Sigmoid colon (tissue), 6 donors: ENCODE measurements at regions not wholly inside any gene's neighbourhood (a gene's known extent, or its start where the extent isn't known, plus 50 kb on each side); places are given as distances from the start of the nearest gene placed in this dataset.

ENCODE experiments used
- DNase-seq: peaks from one replicate; pipeline ENCODE4 v3.0.0-alpha.2; 2019
- H3K27ac ChIP-seq, 4 donors: fragments of 200-600 bp; sonication (generic); one replicate each; pipeline ENCODE4 v1.5.1; 2016 to 2019; ENCODE audit warnings: mild to moderate bottlenecking in 1 of 4
- H3K27me3 ChIP-seq, 3 donors: fragments of 200-600 bp; sonication (generic); one replicate each; pipeline ENCODE4 v1.5.1; 2019; ENCODE audit warnings: mild to moderate bottlenecking in 1 of 3
- H3K36me3 ChIP-seq, 4 donors: fragments of 200-600 bp; sonication (generic); one replicate each; pipeline ENCODE4 v1.5.1; 2016 to 2019
- H3K4me1 ChIP-seq, 4 donors: fragments of 200-600 bp; sonication (generic); one replicate each; pipeline ENCODE4 v1.5.1; 2017 to 2019
- H3K4me3 ChIP-seq, 4 donors: fragments of 200-600 bp; sonication (generic); one replicate each; pipeline ENCODE4 v1.5.1; 2017 to 2019; ENCODE audit warnings: mild to moderate bottlenecking in 2 of 4, moderate library complexity in 1 of 4
- H3K9me3 ChIP-seq, 4 donors: fragments of 200-600 bp in 3 of 4; sonication (generic) in 3 of 4; one replicate each; pipeline versions ENCODE4 v1.5.1 to v1.6.1; 2013 to 2019
- EP300 ChIP-seq, 4 donors: sonication (generic); formaldehyde crosslinking; IDR thresholded peaks; one replicate each; pipeline ENCODE4 v1.6.1; 2017; ENCODE audit warnings: antibody characterized with exemption in 4 of 4
- POLR2A ChIP-seq, 2 donors: fragments of 450-650 bp; IDR thresholded peaks; one replicate each; pipeline ENCODE4 v1.6.1; 2016; ENCODE audit warnings: antibody characterized with exemption in 2 of 2, mild to moderate bottlenecking in 2 of 2, moderate library complexity in 2 of 2
- POLR2AphosphoS5 ChIP-seq, 4 donors: sonication (generic); formaldehyde crosslinking; IDR thresholded peaks; one replicate each; pipeline ENCODE4 v1.6.1; 2017; ENCODE audit warnings: antibody characterized with exemption in 4 of 4
- WGBS, 2 donors: extraction: QIAGEN DNeasy Blood & Tissue Kit; methylation state at CpG; one replicate each; pipeline ENCODE4 v1.1.7; 2013; 5-methylcytosine and 5-hydroxymethylcytosine counted together
- intact Hi-C: fragments of 100-400 bp; cut with DNase I; formaldehyde crosslinking; loops from one replicate; pipeline ENCODE4 v1.15.1; 2023
- TF ChIP-seq, protein P1 (sequence below), 4 experiments: fragments of 450-650 bp in 3 of 4; fragments of 200-600 bp in 1 of 4; IDR thresholded peaks; one replicate each; pipeline ENCODE4 v1.5.1; 2016 to 2019; ENCODE audit warnings: antibody characterized with exemption in 4 of 4, mild to moderate bottlenecking in 3 of 4, moderate library complexity in 2 of 4
- donor health status: healthy with polysubstance abuse.
- donor health status: healthy.

- H3K27me3 ChIP-seq: no peaks in the 10 kb centered on the region
Observed at GRCh38 chr2:226413498-226414130, 386.0 kb downstream of the IRS1 start.

DNA sequence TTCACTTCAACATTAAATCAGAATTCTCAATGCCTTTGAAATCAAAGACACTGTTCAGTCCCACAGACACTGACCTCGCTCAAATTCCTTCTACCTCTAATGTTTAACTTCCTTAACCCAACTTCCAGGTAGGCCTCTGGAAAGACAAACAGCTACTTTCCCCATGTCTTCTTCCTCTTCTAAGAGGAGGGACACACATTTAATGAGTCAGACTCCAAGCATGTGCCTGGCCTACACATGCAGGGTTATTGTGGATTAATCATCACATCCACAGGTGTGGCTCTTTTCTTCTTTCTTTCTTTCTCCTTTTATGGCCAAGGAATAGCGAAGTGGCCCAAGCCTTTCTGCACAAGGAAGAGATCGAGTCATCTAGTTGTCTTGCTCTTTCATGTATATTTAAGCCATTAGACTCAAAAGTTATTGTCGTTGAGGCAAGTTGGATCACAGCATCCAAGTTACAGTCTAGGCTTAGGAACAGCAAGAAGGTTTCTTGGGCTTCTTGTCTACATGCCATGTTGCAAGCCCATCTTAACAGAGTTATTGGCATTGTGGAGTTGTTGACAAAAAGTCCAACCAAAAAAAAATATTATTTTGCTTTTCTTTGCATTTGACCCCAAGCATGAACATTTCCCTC, 387.8 kb downstream of the IRS1 start:
- WGBS, 2 donors: 24 to 72% methylated on average over 4 of the region's 4 CpGs
- TF ChIP-seq EP300 (IDR thresholded peaks at IDR 0.05) (no peak), POLR2AphosphoS5 (IDR thresholded peaks at IDR 0.05) (no peak), POLR2A (IDR thresholded peaks at IDR 0.05) (no peak)
- TF ChIP-seq, protein P1, sequence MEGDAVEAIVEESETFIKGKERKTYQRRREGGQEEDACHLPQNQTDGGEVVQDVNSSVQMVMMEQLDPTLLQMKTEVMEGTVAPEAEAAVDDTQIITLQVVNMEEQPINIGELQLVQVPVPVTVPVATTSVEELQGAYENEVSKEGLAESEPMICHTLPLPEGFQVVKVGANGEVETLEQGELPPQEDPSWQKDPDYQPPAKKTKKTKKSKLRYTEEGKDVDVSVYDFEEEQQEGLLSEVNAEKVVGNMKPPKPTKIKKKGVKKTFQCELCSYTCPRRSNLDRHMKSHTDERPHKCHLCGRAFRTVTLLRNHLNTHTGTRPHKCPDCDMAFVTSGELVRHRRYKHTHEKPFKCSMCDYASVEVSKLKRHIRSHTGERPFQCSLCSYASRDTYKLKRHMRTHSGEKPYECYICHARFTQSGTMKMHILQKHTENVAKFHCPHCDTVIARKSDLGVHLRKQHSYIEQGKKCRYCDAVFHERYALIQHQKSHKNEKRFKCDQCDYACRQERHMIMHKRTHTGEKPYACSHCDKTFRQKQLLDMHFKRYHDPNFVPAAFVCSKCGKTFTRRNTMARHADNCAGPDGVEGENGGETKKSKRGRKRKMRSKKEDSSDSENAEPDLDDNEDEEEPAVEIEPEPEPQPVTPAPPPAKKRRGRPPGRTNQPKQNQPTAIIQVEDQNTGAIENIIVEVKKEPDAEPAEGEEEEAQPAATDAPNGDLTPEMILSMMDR (IDR thresholded peaks at IDR 0.05): no peak

More at GRCh38 chr2:226413498-226414130, 386.0 kb downstream of the IRS1 start:
- H3K4me3 ChIP-seq: no peak overlapping the region
- DNase-seq: no peak
- intact Hi-C loops: no loop called here
- H3K27ac ChIP-seq: no peak overlapping the region
- H3K9me3 ChIP-seq: no peaks in the 10 kb centered on the region
- no peak for TF ChIP-seq POLR2A (IDR thresholded peaks at IDR 0.05)
- TF ChIP-seq POLR2AphosphoS5 (IDR thresholded peaks at IDR 0.05): no peak
- no peak for TF ChIP-seq EP300 (IDR thresholded peaks at IDR 0.05)
- TF ChIP-seq, protein P1 (IDR thresholded peaks at IDR 0.05): no peak
- no peaks in the 10 kb centered on the region for H3K4me1 ChIP-seq
- WGBS, 2 donors: 56 to 71% methylated on average over 2 of the region's 2 CpGs
- H3K36me3 ChIP-seq: no peaks in the 10 kb centered on the region

DNA sequence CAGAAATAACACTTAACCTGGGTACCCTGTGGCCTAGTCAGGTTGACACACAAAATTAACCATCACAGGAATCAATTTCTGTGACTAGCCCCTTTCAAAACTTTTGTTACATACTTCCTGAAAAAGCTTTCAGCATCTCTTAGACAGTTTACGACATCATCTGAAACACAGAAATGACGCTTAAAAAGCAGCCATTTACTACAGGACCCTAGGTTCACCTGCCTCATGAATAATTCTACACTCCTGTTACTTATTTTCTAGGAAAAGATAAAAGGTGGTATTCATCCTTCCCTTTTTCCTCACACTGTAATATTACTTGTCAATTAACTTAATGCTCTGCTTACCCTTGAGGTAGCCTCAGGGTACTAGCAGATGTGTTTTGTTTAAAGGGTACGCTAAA, 388.4 kb downstream of the IRS1 start:
- no peaks in the 10 kb centered on the region for H3K36me3 ChIP-seq
- TF ChIP-seq POLR2AphosphoS5 (IDR thresholded peaks at IDR 0.05): no peak
- TF ChIP-seq POLR2A (IDR thresholded peaks at IDR 0.05): no peak
- no peak for TF ChIP-seq EP300 (IDR thresholded peaks at IDR 0.05)
- TF ChIP-seq, protein P1 (IDR thresholded peaks at IDR 0.05): no peak
- H3K4me3 ChIP-seq: no peak overlapping the region
- 90 to 93% methylated on average over 3 of the region's 3 CpGs for WGBS, 2 donors
- peaks cover 0 to 14% (median 8%) of the 10 kb centered on the region in 4 donors for H3K4me1 ChIP-seq
- no peak for DNase-seq
- intact Hi-C loops: no loop called here
- H3K27ac ChIP-seq: no peak overlapping the region
- no peaks in the 10 kb centered on the region for H3K27me3 ChIP-seq
- no peaks in the 10 kb centered on the region for H3K9me3 ChIP-seq

More for the DNA sequence above, 387.8 kb downstream of the IRS1 start:
- Histone ChIP-seq H3K27me3 (no peaks in the 10 kb centered on the region), H3K9me3 (no peaks in the 10 kb centered on the region), H3K4me3 (no peak overlapping the region), H3K4me1 (peaks cover 0 to 9% (median 6%) of the 10 kb centered on the region in 4 donors), H3K36me3 (no peaks in the 10 kb centered on the region), H3K27ac (no peak overlapping the region)
- intact Hi-C loops: no loop called here
- DNase-seq: no peak

- WGBS, 2 donors: 71% methylated on average over 4 of the region's 4 CpGs
- Histone ChIP-seq H3K27me3 (no peaks in the 10 kb centered on the region), H3K36me3 (no peaks in the 10 kb centered on the region), H3K9me3 (no peaks in the 10 kb centered on the region), H3K4me1 (peaks cover 0 to 16% (median 8%) of the 10 kb centered on the region in 4 donors), H3K4me3 (no peak overlapping the region), H3K27ac (no peak overlapping the region)
- no peak for DNase-seq
- intact Hi-C loops: no loop called here
- TF ChIP-seq, protein P1 (IDR thresholded peaks at IDR 0.05): no peak
- TF ChIP-seq POLR2AphosphoS5 (IDR thresholded peaks at IDR 0.05) (no peak), POLR2A (IDR thresholded peaks at IDR 0.05) (no peak), EP300 (IDR thresholded peaks at IDR 0.05) (no peak)
Observed at GRCh38 chr2:226410247-226410835, 389.3 kb downstream of the IRS1 start.
